8988T (cell line): ENCODE measurements at regions not wholly inside any gene's neighbourhood (a gene's known extent, or its start where the extent isn't known, plus 50 kb on each side); places are given as distances from the start of the nearest gene placed in this dataset.
"Not testable (repeated sequence)": the region's sequence is repeated elsewhere in the genome, so short reads cannot be mapped to it uniquely, and the experiment has no call there.

ENCODE experiments used
- DNase-seq: peaks from one replicate; pipeline ENCODE4 v3.0.0; 2011

GRCh38 chr4:122100508-122100907, 51.6 kb upstream of the BLTP1 start:
- DNase-seq = no peak

DNA sequence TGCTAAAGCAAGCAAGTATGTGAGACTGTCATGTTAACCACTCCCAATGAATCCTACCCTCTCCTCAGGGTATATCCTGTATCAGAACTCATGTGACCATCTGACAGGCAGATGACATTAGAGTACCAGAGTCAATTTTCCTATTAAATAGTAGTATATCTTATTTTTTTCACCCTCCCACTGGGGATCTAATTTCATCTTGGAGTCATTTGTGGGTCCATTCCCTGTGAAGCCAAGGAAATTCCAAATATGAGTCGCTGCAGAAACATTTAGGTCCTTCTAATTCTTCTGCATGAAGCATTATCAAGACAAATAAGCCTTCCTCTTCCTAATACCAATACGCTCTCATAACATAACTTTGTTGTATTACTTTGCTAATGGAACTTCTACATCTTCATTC, 52.2 kb upstream of the BLTP1 start:
- DNase-seq = no peak

DNA sequence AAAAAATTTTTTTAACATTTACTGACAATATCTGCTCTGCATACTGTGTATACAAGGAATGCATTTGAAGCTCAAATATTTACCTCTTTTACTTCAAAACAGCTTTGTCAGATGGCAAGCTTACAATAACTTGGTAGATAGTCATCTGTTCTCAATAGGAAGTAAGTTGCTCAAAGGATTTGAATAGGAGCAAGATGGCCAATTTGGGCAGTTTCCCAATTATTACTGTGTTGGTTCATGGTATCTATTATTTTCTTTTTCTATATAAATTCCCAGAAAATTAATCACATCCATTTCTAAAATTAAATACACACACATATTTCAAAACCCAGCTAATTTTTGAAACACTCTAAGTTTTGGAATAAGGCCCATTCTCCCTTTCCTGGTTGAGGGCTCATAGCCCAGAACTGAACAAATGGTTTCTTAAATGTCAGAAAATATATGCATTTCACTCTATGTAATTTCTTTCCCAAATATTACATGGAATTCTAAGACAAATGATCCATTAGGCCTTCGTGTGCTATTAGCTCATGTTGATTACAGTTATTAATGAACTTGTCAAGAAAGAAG, 60.2 kb upstream of the BLTP1 start:
- DNase-seq = no peak

- no peak for DNase-seq
Observed at GRCh38 chr4:122091397-122091796, 60.7 kb upstream of the BLTP1 start.

GRCh38 chr4:122090989-122091388, 61.1 kb upstream of the BLTP1 start:
- no peak for DNase-seq

DNA sequence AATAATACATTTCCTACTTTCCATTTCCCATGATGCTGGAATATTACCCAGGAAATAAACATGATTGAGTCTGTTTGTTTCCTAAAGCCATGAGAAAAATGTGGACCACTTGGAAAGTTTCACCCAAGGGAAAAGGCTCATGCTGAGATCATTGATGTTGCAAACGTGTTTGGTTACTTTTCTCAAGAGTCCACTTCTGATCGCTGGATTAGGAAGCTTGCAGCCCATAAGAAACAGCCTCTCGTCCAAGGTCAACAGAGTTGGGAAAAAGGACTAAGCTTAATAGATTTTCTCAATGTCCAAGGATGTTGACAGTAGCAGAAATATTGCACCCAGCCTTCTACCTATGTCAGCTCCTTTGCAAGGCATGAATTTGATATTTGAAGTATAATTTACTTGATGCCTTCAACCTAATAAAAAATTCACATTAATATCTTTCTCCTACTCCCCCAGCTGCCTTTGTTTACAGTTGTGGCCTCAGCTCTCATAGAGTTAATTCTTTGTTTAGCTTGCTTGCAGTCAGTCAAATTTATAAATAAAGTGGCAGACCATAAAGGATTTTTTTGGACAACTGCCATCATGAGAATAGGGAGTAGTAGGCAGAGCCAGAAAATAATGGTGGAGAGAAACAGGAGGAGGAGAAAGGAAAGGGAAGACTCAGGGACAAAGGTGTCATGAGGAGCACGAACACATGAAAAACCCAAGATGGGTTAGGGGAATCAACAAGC, 65.6 kb upstream of the BLTP1 start:
- no peak for DNase-seq

GRCh38 chr4:122083989-122084388, 68.1 kb upstream of the BLTP1 start:
- no peak for DNase-seq

- no peak for DNase-seq
Observed at GRCh38 chr4:122083351-122083750, 68.8 kb upstream of the BLTP1 start.

GRCh38 chr4:122082661-122083060, 69.5 kb upstream of the BLTP1 start:
- DNase-seq = no peak

GRCh38 chr4:122077653-122078052, 74.5 kb upstream of the BLTP1 start:
- DNase-seq = not testable (repeated sequence)

DNA sequence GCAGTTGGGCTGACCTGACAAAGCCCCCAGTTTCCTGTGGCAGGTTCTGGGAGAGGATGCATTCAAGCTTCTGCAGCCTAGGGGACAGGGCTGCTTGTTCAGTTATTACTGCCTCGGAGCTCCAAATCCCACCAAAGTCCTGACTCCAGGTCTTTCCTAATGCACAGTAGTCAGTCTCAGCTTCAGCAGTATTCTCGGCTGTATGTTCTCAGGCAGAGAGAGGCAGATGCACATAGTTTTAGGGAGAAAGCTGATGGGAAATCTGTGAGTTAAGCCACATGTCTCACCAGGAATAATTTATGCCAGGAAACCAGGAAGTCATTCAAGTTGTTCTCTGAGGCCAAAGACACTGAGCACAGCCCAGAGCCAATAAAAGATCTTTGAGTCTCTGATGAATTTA, 75.3 kb upstream of the BLTP1 start:
- DNase-seq = not testable (repeated sequence)

DNA sequence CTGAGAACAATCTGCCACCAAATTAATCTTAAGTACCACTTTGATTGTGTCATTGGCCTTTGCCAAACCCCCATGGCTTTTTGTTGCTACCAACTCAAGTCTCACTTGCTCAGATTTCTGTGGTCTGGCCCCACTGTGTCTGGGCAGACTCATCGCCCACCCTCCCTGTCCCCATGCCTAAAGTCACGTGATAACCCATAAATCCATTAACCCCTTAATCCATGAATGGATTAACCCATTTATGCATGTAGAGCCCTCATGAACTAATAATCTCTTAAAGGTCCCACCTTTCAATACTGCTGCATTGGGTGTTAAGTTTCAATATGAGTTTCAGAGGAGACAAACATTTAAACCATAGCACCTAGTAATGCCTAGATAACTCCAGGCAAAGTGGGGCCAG, 78.5 kb upstream of the BLTP1 start:
- no peak for DNase-seq

GRCh38 chr4:122065915-122066314, 86.2 kb upstream of the BLTP1 start:
- no peak for DNase-seq

DNA sequence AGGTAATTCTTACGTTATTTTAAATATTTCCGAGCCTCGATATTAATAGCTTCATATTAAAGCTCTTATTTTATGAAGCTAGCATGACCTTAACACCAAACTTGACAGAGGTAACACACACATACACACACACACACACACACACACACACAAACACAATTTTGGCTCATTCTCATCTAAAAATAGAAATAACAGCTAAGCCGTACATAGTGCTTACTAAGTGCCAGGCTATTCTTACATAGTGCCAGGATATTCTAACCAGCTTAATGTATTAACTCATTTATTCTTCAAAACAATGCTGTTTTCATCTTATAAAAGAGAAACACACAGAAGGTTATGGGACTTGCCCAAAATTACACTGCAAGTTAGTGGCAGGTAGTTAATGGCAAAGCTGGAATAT, 87.0 kb upstream of the BLTP1 start:
- DNase-seq = no peak

GRCh38 chr4:122053186-122053585, 98.9 kb upstream of the BLTP1 start:
- DNase-seq = no peak

- DNase-seq = no peak
Observed at GRCh38 chr4:122052677-122053076, 99.5 kb upstream of the BLTP1 start.

DNA sequence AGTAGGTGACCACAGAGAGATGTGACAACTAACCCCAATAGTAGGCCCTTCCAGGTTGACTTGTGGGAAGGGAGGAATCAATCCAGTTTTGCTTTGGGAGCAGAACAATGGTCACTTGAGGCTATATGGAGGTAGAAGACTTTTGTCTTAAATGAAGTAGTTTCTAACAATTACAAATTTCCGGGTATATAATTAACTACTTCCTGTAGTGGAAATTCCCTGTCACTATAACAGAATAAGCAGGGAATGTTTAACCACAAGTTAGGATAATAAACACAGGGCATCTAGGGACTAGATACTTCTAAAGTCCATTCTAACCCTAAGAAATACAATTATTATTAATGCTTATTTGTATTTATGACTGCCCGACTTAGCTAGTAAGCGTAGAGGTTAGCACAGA, 99.0 kb upstream of the TRPC3 start:
- DNase-seq = no peak

DNA sequence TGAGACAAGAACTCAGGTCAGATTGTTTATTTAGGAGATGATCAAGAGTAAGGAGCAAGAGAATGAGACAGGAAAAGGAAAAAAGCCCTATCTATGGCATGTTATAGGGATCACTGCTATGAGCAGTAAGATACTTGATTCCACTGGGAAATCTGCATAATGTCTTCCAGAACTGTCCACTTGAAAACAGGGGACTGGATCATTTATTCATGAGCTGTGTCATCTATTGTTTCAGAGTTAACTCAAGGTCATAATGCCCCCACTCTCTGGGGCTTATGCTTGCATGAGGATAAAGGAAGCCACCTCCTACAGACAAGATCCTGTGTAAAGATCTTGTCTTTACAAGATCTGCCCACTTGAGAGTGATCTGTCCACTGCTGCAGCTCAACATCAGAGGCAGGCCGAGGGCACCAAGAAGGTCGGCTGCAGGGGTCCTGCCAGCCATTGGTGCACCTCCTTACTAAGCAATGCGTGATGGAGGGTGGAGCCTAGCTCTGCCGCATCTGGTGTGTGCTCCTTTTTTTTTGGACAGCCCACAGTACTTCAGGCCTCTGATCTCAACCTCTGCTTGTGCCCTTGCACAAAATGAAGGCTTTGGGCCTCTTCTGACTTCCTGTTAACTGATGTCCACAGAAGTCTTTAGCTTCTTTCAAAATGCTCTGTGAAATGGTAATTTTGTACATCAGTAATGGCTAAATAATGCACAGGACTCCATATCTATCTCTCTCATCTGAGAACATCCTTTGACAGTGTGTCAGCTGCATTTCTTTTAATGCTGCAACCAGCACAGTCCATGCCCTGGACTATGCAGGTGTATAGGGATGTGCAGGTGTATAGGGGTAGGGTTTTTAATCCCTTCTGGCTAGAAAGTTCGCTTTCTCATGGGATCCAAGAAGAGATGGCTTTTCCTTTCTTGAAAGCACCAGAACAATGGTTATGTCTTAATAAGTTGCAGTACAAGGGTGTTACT, 95.9 kb upstream of the TRPC3 start:
- no peak for DNase-seq

DNA sequence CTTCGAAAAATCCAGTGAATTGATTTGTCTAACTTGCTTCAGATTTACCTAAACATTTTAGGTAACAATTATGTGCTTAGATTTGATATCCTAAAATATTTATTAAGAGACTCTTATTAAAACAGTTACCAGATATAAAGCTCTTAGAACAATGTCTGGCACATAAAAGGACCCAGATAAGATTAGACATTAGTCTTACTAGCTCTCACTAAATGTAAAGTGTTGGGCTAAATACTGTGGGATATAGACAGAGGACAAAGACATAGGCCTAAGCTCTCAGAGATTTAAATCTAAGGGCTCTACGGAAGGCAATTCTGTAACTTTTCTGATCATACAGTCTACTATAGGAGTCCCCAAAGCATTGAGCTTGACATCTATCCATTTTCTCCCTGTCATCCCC, 94.4 kb upstream of the TRPC3 start:
- DNase-seq = no peak

DNA sequence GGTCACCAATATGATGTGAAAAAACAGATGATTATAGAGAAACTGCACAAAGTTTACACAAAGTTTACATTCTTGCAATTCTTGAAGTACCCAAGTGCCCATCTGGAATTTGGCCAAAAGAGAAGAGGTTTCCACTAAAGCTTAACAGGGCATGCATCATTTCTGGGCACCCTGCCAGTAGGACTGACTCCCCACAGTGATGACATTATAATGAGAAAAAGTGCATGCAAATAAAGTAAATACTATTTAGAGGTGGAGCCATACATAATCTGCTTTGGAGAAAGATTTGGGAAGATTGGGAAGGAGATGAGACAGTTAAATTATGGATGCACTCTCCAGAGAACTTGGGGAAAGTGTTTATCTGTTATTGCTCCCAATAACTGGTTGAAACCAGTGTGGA, 93.7 kb upstream of the TRPC3 start:
- DNase-seq = no peak

DNA sequence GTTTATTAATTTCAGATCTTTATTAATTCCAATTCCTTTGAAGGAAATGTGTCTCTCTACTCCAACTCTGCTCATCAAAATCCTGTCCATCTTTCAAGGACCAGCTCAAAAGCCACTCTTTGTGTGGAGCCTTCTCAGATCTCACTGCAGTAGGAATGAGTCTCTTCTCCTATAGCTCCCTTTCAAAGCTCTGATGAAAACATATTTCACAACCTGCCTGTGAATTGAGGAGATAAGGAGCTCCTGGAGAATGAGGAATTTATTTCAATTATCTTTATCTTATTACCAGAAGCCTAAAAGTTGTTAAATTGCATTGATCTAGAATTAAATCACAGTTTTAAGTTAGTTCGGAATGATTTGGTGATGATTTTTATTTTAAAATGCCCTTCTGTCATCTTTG, 92.6 kb upstream of the TRPC3 start:
- no peak for DNase-seq

DNA sequence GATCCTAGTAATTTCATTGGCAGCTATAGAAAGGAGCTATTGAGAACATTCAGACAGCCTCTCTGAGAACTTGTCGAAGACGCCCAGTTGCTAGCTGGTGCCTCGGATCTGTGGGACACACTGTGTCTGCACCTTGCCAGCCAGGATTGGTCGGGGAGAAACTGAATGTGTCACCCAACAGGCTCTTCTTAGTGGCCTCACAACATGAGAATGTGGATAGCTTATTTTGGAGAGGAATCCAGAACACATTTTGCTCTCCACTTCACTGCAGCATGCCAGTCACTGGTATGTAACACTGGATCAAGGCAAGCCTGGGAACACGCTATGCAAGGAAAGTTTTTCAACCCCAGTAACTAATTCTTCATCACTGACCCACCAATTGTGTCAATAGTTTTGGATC, 89.5 kb upstream of the TRPC3 start:
- DNase-seq = no peak

- DNase-seq = no peak
Observed at GRCh38 chr4:122038896-122039295, 87.0 kb upstream of the TRPC3 start.

DNA sequence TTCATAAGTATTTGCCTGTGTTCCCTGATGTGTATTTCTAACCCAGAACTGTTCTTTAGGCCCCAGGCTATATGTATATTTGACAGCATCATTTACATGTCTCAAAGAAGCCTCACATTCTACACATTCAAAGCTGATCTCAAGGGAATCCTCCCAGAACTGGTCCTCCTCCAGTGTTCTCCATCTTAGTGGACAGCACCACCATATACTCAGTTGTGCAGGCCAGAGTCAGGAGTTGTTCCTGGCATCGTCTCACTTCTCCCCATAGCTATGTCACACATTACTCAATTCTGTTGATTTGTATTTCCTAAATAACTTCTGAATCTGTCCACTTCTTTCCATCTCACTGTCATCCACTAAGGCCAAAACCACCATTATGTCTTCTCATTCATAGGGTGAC, 82.8 kb upstream of the TRPC3 start:
- no peak for DNase-seq
